BE2C (cell line): ENCODE measurements at regions not wholly inside any gene's neighbourhood (a gene's known extent, or its start where the extent isn't known, plus 50 kb on each side); places are given as distances from the start of the nearest gene placed in this dataset.

Source experiments
- DNase-seq: peaks from one replicate; pipeline ENCODE4 v3.0.0-alpha.2; 2020
- H3K27me3 ChIP-seq: fragments of 250-450 bp; sonication (Bioruptor Pico); 2 replicates; pipeline ENCODE4 v1.5.1; 2020; ENCODE audit warnings: mild to moderate bottlenecking
- H3K36me3 ChIP-seq: fragments of 250-450 bp; sonication (Bioruptor Pico); 2 replicates; pipeline ENCODE4 v1.5.1; 2020; ENCODE audit warnings: mild to moderate bottlenecking
- H3K4me1 ChIP-seq: fragments of 250-450 bp; sonication (Bioruptor Pico); 2 replicates; pipeline ENCODE4 v1.5.1; 2020
- H3K4me3 ChIP-seq: 2 replicates; pipeline ENCODE4 v1.5.1; 2011; ENCODE audit warnings: low read depth, low read length
- H3K9me3 ChIP-seq: fragments of 250-450 bp; sonication (Bioruptor Pico); 2 replicates; pipeline ENCODE4 v1.5.1; 2020
- CTCF ChIP-seq: IDR thresholded peaks from 2 replicates; pipeline ENCODE4 v1.5.1; 2012; ENCODE audit warnings: mild to moderate bottlenecking, low read depth, low read length

- Histone ChIP-seq H3K36me3 (no peaks in the 10 kb centered on the region), H3K9me3 (no peaks in the 10 kb centered on the region), H3K4me1 (peaks cover 10% of the 10 kb centered on the region), H3K27me3 (no peaks in the 10 kb centered on the region), H3K4me3 (no peak overlapping the region)
- DNase-seq, result peak; percentile 79
- no peak for TF ChIP-seq CTCF
Measured at GRCh38 chr5:107254902-107255234, 415.9 kb downstream of the EFNA5 start.

- Histone ChIP-seq H3K9me3 (no peaks in the 10 kb centered on the region), H3K4me3 (no peak overlapping the region), H3K36me3 (no peaks in the 10 kb centered on the region), H3K4me1 (peaks cover 10% of the 10 kb centered on the region), H3K27me3 (no peaks in the 10 kb centered on the region)
- DNase-seq, result peak; percentile 54
- TF ChIP-seq CTCF, result no peak
Measured at GRCh38 chr5:107254214-107254901, 416.4 kb downstream of the EFNA5 start.

DNA sequence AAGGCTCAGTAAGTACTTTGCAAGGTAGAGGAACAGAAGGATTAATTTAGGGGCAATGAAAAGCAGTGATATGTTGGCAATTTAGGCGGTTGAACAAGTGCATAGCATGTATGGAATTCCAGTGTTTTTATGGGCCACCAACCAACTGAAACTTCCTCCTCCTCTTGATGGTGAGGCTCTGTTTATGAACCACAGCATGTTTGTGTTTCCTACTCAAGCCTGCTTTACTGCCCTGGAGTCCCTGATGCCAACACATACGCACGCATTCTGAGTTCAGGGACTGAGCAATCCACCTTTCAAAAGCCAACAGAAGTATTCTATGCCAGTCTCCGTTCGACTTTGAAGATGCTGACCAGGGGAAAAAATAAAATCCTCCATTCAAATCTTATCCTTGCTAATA is 417.5 kb downstream of the EFNA5 start:
- H3K27me3 ChIP-seq, result no peaks in the 10 kb centered on the region
- peaks cover 10% of the 10 kb centered on the region for H3K4me1 ChIP-seq
- H3K4me3 ChIP-seq, result no peak overlapping the region
- TF ChIP-seq CTCF, result no peak
- no peaks in the 10 kb centered on the region for H3K36me3 ChIP-seq
- no peaks in the 10 kb centered on the region for H3K9me3 ChIP-seq
- DNase-seq, result no peak

DNA sequence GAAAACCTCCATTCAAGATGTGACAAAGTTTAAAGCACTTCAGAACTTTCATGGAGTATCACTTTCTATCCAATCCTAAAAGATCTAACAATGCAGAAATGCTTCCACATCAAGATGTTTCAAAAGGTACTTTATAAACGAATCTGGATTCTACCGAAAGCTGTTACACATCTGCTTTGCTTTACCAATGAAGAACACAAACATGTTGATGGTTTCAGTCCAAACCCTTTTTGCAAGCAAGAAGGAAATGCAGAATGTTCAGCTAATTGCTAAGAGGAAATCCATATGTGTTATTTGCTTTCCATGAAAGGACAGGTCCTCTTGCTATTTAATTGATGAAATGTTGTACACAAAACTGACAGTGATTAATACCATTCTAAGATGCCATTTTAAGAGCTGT is 419.6 kb downstream of the EFNA5 start:
- Histone ChIP-seq H3K4me3 (no peak overlapping the region), H3K36me3 (no peaks in the 10 kb centered on the region), H3K9me3 (no peaks in the 10 kb centered on the region; the same call in 1 of the 2 replicates), H3K27me3 (no peaks in the 10 kb centered on the region), H3K4me1 (peaks cover 10% of the 10 kb centered on the region)
- no peak for DNase-seq
- TF ChIP-seq CTCF, result no peak

DNA sequence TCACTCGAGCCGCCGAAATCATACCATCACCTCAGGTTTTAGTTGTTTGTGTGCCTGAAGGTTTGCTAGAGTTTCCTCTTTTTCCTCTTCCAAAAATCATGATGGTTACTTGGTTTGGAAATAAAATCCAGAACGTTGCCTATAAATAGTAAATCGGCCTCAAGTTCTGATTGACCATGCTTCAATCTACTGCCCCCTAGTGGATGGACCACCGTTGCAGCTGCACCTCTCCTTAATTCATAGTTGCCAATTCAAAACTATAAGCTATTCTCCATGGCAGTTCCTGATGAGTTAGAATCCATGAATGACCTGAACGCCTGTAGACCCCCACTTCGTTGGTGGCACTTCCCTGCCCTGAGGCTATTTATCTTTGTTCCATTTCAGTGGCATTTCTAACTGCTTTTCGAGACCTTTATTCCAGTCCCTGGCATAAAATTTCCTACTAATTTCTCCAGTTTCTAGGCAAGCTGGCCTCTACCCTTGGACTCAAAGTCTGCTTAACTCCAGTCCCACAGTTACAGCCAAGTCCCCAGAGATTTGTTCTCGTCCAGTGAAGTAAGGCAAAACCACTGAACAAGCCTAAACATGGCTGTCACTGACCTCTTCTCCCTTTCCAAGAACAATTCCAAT is 422.6 kb downstream of the EFNA5 start:
- Histone ChIP-seq H3K4me1 (no peaks in the 10 kb centered on the region; the same call in 1 of the 2 replicates), H3K4me3 (no peak overlapping the region), H3K9me3 (no peaks in the 10 kb centered on the region; the same call in 1 of the 2 replicates), H3K36me3 (no peaks in the 10 kb centered on the region), H3K27me3 (no peaks in the 10 kb centered on the region)
- peak; percentile 79 for DNase-seq
- TF ChIP-seq CTCF, result peak; percentile 95

DNA sequence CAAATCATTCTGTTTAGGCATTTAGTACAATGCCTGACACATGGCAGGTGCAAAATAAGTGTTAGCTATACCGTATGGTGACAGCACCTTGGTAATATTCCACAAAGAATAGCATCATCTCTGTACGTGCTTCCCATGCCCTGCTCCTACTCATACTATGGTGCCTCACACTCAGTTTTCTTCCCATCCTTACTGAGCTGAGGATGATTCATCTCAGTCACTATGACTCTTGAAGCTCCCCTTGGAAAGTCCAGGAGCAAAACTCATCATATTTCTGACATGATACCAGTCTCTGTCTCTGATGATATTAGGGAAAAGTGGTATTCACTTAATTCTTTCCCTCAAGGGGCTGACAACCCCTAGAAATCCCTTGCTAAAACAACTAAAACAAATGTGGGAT is 423.3 kb downstream of the EFNA5 start:
- no peak for TF ChIP-seq CTCF
- no peak for DNase-seq
- Histone ChIP-seq H3K4me1 (no peaks in the 10 kb centered on the region; the same call in 1 of the 2 replicates), H3K4me3 (no peak overlapping the region), H3K36me3 (no peaks in the 10 kb centered on the region), H3K9me3 (no peaks in the 10 kb centered on the region; the same call in 1 of the 2 replicates), H3K27me3 (no peaks in the 10 kb centered on the region)
